Peyer's patch (tissue), 4 donors: ENCODE measurements at regions not wholly inside any gene's neighbourhood (a gene's known extent, or its start where the extent isn't known, plus 50 kb on each side); places are given as distances from the start of the nearest gene placed in this dataset.

ENCODE experiments used
- CTCF ChIP-seq, 6 experiments: fragments of 450-650 bp in 4 of 6; fragments of 200-600 bp in 2 of 6; sonication (generic) in 1 of 6; IDR thresholded peaks; one replicate each; pipeline ENCODE4 v1.5.1; 2017 to 2019; ENCODE audit warnings: antibody characterized with exemption in 6 of 6, mild to moderate bottlenecking in 3 of 6, moderate library complexity in 1 of 6
- POLR2A ChIP-seq, 2 donors: fragments of 450-650 bp; IDR thresholded peaks; one replicate each; pipeline ENCODE4 v1.5.1; 2017; ENCODE audit warnings: antibody characterized with exemption in 2 of 2, mild to moderate bottlenecking in 2 of 2, moderate library complexity in 2 of 2

- no peak for TF ChIP-seq CTCF (IDR thresholded peaks at IDR 0.05)
- no peak for TF ChIP-seq POLR2A (IDR thresholded peaks at IDR 0.05)
Observed at GRCh38 chr15:79219393-79220056, 63.0 kb upstream of the ANKRD34C start.
